Stimulated activated CD8-positive, alpha-beta memory T cell treated with anti-CD3 and anti-CD28 coated beads, Interleukin-4, amount 100 ng/mL, for 48 hours (primary cell): ENCODE measurements at regions not wholly inside any gene's neighbourhood (a gene's known extent, or its start where the extent isn't known, plus 50 kb on each side); places are given as distances from the start of the nearest gene placed in this dataset.
"Not testable (repeated sequence)": the region's sequence is repeated elsewhere in the genome, so short reads cannot be mapped to it uniquely, and the experiment has no call there.

Experiments used
- DNase-seq: peaks from one replicate; pipeline ENCODE4 v3.0.0-alpha.2; 2020

DNA sequence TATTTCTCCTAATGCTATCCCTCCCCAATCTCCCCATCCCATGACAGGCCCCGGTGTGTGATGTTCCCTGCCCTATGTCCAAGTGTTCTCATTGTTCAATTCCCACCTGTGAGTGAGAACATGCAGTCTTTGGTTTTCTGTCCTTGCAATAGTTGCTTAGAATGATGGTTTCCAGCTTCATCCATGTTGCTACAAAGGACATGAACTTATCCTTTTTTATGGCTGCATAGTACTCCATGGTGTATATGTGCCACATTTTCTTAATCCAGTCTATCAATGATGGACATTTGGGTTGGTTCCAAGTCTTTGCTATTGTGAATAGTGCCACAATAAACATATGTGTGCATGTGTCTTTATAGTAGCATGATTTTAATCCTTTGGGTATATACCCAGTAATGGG is 51.3 kb upstream of the RIOK2 start:
- DNase-seq: not testable (repeated sequence)

DNA sequence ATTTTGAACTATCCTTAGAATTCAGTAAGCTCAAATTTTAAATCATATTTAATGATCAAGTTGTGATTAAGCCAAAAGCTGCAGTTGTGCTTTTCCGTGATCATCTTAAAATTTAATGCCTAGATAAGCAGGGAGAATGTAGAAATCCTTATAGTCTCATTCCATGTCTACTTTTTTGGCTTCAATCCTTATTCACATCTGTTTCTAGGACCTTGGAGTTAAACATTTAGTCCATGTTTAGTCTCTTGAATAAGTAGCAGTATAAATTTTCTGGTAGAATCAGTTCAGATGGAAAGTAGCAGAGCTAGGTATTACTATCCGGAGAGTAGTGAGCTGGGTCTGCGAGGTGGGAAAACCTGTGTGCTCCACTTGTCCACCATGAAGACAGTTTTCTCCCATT is 59.3 kb upstream of the RIOK2 start:
- DNase-seq: no peak

DNA sequence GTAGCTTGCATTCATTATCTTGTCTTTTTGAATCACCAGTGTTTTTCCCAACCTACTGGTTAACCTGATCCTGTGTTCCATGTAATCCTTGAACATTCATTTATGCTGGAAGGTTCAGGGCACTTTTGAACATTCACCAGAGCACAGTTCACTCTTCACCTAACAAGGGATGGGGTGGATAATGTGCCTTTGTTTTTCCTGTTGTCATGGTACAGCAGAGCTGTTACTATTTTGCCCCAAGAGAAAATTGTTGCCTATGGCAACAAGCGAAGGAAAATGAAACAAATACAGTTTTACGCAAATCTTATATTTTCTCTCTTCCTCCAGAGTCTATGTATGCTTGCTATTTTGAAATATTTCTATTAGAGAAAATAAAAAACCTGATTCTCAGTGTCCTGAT is 60.3 kb upstream of the RIOK2 start:
- no peak for DNase-seq

DNA sequence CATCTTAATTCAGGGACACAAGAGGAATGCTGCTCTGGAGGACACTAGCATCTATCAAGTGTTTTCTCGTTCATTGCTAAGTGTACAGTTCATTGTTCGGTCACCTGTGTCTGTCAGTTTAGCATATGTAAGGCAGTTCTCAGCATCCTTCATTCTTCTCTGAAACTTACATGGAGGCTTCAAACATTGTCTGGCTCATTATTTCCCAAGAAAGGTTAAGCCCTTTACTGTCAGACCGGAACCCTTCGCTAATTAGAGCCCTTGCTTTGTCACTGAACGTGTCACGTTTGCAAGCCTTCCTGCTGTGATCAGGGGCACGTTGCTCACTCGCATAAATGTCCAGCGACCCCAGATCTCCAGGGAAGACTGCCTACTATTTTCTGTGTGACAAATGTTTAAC is 62.3 kb upstream of the RIOK2 start:
- no peak for DNase-seq

DNA sequence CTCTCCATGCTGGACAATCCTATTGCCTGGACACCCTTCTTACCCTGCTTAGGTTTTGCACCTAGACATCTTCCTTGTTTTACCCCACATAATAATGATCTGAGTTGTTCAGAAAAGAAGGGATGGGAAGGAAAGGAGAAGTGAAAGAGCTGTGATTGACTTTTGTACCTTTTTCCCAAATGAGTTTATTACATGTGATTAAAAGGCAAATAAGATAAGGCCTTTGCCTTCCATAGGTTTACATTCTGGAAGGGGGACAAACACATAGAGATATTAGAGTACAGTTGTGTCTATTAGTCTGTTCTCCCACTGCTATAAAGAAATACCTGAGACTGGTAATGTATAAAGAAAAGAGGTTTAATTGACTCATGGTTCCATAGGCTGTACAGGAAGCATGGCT is 67.1 kb upstream of the RIOK2 start:
- no peak for DNase-seq

DNA sequence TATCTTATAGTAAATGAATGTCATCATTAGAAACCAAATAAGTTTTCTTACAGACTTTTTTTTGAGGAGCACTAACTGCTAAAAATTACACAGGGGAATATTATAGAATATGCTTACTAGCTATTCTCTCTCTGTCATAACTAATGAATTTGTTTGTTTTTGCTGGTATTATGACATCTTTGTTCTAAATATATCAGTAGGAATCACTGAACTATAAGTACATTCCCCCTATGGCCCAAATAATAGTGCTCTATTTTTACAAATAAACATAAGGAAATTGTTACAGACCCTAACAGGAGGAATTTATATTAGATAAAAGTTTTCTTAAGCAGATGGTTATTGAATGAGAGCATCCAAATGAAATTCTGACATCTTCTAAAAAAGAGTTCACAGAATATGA is 83.0 kb upstream of the RIOK2 start:
- no peak for DNase-seq

DNA sequence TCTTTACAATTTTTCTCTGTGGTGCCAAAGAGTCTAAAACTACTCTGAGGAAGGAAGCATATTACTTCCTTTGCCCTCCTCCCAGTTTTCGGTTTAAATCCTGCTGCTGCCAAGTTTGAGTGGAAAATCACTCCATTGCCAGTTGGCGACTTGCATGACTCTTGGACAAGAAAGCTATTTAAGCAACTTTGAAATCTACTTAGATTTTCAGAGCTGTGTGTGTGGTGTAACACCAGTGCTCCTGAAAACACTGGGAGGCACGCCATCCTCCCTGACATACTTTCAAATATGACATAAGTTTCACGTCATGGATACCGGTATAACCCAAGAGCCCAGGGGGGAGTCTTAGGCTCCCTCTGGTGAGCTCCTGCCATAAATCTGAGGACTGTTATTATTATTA is 83.5 kb upstream of the RIOK2 start:
- no peak for DNase-seq

DNA sequence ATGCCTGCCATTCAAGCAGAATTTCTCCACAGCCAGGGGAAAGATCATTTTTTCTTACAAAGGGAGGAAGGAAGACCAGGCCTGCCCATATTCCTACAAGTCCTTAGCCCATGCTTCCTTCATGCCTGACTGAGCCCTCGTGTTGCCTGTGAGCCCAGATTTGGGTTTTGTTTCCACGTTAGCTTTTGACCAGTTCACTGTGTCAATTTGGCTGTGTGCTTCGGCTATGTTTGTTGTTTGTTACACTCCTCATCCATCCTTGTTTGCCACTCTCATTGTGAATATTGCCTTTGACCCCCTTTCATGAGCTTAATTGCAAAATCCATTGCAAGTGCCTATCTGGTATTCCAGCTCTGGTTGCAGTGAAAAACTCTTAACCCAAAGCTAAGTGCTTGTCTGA is 84.7 kb upstream of the RIOK2 start:
- no peak for DNase-seq

DNA sequence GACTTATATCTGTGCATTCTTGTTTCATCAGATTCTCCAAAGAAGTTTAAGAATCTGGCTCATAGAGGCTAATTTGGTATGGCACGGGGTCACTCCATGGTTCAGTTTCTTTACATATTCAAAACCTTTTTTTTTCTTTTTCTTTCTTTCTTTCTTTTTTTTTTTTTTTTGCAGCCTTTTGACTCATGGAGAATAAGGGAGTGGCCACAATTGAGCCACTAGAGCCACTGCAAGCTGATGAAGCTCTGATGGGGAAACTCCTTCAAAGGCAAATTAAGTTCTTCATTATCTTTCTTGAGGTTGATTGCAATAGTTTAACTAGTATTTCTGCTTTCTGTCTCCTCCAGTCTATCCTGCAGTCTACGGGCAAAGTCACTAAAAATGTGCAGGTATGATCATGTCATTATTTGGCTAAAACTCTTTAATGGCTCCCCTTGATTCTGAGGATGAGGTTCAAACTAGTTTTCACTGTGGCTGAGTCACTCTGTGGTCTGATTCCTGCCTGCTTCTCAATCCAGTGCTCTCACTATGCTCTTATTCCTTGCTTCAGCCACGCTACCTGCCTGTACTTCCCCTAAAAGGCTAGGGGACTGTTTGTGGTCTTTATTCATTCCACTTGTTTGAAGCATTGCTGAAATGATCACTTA is 93.5 kb upstream of the RIOK2 start:
- no peak for DNase-seq

DNA sequence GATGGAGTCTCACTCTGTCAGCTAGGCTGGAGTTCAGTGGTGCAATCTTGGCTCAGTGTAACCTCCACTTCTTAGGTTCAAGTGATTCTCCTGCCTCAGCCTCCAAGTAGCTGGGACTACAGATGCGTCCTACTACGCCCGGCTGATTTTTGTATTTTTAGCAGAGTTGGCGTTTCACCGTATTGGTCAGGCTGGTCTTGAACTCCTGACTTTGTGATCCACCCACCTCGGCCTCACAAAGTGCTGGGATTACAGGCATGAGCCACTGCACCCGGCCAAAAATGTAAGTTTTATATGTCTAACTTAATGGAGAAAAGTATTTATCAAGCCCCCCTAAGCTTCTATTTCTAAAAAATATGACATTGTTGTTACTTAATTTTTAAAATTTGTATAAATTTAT is 98.2 kb upstream of the RIOK2 start:
- no peak for DNase-seq

DNA sequence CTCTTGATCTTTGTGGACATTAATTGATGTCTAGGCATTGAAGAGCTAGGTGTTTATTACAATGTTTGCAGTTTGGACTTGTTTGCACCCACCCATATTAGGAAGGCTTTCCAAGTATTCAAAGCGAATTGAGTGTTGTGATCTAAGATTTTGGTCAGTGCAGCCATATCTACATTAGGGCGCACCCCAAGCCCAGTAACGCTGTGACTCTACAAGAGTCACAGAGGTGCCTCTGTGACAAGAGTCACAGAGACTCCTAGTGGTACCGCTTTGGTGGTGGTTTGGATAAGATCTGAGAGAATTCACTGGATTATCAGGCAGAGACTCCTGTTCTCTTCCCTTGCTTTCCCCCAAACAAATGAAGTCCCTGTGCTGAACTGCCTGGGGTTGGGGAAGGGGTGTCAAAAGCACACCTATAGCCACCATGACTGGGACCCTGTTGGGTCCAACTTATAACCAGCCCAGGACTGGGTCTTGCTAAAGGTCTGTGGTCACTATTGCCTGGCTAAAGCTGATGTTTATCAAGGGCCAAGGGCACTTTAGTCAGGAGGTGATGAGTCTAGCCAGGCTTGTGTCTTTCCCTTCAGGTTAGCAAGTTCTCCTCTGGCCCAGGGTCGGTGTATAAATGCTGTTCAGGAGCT is 114.1 kb upstream of the RIOK2 start:
- DNase-seq: no peak

DNA sequence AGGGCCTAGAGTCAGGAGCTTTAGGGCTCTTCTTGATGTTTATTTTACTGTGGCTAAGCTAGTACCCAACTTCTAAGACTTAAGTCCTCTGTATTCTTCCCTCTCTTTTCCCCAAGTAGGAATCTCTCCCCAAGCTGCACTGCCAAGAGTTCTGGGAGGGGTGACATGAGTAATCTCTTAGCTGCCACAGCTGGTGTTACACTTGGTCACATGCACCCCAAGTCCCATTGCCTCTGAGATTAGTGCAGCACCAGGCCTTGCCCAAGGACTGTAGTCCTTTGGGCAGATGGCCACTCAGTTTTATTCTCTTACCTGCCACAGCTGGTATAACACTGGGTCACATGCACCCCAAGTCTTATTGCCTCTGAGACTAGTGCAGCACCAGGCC is 114.7 kb upstream of the RIOK2 start:
- DNase-seq: no peak

DNA sequence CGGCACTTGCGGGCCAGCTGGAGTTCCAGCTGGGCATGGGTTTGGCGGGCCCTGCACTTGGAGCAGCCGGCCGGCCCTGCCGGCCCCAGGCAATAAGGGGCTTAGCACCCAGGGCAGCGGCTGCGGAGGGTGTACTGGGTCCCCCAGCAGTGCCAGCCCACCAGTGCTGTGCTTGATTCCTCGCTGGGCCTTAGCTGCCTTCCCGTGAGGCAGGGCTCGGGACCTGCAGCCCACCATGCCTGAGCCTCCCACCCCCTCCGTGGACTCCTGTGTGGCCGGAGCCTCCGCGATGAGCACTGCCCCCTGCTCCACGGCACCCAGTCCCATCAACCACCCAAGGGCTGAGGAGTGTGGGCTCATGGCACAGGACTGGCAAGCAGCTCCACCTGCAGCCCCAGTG is 118.1 kb upstream of the RIOK2 start:
- DNase-seq: not testable (repeated sequence)

DNA sequence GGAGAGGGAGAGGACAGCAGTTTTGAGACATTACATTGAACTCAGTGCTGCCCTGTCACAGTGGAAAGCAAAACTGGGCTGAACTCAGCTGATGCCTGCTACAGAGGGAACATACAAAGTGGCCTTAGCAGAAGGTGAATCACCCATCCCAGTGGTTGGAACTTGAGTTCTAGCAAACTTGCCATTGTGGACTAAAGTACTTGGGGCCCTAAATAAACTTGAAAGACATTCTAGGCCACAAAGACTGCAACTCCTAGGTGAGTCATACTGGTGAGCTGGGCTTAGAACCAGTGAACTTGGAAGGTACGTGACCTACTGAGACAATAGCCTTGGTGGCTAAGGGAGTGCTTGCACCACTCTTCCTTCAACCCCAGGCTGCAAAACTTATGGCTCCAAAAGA is 155.7 kb upstream of the RIOK2 start:
- DNase-seq: no peak

DNA sequence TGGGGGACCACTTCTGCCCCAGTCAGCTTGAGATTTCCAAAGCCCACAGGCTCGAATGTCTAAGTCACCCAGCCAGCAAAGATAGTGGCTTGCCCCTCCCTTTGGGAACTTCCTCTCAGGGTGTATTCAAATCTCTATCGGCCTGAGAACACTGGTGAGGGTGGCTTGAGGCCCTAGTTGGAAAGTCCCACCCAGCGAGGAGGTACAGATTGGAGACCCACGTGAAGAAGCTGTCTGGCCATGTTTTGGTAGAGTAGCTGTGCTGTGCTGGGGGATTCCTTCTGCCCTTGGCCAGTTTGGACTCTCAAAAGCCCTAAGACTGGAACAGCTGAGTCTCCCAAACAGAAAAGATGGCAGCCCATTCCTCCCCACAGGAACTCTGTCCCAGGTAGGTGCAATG is 172.7 kb upstream of the RIOK2 start:
- no peak for DNase-seq

DNA sequence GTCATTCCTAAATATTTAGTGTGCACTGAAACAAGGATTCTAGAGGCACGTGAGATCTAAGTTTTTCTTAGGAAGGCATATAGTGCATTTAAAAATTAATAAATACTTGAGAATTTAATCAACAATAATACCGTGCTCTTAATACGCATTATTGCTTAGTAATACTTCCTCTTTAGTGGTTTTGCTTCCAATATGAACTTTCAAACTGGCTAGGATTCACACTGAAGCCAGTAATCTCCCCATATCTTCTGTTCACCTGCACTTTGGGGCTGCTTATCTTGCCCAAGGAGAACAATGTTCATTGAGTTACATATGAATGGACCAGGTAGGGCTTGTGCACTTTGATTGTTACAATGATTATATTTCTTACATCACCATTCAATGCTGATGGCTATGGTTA is 180.5 kb upstream of the RIOK2 start:
- DNase-seq: no peak

DNA sequence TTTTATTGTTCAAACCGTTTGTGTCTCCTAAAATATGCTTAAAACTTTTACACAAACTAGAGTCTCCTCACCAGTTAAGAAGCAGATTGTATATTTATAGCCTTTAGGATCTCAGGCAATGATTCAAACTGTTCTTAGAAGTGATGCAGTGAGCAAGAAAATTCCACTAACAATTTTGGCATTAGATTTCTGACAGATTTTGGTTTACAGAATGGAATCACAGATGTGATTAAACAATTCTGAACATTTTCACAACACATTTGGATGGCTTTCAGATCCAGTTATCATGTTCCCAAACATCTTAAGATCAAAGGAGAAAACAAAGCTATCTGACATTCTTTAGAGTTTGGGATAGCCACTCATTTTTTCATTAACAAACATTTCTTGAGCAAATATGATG is 181.7 kb upstream of the RIOK2 start:
- no peak for DNase-seq

DNA sequence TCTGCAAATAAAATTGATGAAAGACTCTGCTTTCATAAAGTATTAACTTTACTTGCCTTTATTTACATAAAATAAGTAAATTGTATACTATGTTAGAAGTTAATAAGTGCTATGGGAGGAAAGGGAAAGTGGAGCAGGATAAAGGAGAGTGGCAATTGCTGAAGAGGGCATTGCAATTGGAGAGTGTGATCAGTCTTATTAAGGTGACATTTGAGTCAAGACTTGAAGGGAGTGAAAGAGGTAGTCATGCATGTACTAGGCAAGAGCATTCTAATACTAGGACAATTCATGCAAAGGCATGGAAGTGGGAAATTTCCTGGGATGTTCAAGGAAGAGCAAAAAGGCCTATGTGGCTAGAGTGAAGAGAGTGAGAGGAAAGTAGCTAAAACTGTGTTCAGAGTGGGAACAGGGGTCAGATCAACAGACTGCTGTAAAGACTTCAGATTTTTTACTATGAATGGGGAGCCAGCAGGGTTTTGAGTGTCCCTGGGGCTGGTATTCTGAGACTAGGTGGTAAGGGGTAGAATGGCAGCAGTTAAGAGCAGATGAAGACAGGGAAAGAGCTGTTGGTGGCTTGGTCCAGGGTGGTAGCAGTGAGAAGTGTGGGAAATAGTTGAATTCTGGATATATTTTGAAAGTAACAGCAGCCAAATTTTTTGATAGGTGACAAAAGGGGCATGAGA is 182.3 kb upstream of the RIOK2 start:
- no peak for DNase-seq

DNA sequence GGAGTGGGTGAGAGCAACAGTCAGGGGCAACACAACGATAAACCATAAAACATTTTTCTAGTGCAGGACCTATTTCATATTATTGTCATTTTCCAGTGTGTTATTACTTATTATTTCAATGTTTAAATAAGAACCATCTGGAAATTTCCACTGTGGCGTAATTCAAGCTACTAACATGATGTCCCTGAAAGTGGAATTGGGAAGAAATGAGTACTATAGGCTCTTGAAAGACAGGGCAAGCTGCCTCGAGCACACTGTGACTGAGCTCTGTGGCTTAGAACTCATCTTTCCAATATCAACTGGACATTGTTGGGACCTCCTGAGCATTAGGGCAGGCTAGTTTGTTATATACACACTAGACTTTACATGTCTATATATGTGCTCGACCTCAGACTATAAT is 182.9 kb upstream of the RIOK2 start:
- DNase-seq: no peak

DNA sequence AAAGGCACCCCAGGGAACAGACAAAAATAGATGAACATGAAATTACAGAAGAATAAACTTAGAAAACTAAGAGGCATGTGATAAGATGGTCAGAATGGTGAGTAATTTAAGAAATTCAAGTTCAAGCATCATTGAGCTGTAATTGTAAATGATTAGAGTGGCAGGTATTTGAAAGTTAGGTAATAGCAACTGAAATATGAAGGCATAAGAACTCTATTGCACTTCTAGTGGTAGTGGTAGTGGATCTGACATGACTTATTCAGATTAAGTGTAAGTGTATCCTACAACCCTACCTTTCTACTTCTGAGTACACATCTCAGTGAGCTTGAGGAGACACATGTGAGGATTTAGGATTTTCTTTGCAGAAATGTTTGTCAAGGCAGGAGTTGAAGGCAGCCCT is 192.9 kb upstream of the RIOK2 start:
- no peak for DNase-seq

DNA sequence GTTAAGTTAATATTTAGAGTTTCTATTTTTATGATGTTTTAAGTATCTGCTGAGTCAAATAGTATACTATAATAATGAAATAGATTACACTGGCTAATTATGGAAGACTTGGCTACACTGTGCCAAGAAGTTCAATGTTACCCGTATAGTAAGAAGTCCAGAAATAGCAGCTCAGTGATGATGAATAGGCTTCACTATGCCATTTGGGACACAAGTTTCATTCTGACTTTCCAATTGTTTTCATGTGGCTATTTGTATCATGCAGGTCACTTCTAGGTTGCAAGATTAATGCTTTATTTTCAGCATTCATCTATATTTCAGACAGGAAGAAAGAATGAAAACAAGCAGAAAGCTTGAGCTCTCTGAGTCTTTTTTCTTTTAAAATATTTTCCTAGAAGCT is 194.5 kb upstream of the RIOK2 start:
- no peak for DNase-seq

DNA sequence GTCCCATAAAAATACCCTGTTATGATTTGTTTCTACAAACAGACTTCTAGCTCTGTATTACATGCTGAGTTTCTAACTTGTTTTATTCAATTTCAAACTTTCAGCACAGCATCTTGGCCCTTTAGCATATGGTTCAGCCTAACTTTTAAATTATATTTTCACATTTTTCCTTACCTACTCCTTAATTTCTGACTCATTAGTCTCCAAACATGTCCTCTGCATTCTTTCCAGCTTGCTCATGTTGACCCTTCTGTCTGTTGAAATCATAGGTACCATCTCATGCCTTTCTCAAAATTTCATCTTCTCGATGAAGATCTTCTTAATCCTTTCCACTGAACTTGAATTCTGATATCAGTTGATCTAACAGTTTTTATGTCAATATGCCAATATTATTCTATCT is 200.9 kb upstream of the RIOK2 start:
- DNase-seq: no peak

DNA sequence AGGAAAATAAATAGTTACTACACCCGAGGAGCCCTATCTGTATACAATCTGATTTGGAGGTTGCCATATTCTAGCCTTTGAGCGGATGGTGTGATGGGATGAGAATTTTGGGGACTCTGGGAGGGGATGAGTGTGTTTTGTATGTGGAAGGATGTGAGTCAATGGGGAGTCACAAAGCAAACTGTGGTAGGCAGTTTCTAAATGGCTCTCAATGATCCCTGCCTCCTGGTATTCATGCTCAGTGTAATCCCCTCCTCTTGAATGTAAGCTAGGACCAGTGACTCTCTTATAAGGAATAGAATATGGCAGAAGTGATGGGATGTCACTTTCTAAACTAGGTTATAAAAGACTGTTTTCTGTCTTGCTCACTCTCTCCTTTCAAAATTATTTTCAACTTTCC is 205.7 kb upstream of the RIOK2 start:
- DNase-seq: no peak

DNA sequence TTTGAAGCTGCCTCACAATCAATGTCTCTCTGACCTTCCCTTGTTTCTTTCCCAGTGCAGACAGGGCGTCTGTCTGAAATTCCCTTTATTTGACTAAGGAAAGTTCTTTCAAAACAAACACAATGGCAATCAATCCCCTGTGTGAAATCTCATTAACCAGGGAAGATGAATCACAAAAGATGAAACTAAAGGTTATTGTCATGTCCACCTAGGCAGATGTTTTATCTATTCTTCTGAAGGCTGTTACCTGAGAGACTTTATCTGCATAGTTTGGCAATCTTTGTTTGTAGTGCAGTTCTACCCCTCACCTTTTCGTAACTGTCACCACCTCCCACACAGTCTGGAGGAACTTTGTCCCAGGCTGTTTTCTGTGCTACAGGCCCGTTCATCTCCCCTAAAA is 217.5 kb upstream of the RIOK2 start:
- no peak for DNase-seq

DNA sequence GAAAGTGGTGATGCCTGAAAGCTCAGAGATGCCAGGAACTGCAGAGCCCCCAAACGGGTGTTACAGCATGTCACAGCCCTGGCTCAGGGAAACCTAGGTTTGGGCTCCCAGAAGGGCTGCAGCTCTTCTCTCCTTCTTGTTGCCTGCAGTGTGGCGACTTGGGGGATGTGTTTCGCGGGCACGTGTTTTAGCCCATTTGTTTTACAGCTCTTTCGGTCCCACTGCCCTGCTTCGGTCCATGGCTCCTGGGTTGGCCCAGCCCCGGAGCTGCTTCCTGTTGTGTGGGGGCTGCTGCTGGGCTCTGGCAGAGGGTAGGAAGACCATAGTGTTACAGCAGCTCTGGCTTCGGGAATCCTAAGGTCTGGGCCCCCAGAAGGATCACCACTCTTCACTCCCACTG is 222.9 kb upstream of the RIOK2 start:
- no peak for DNase-seq
